Neural cell (in vitro differentiated cells): ENCODE measurements at regions not wholly inside any gene's neighbourhood (a gene's known extent, or its start where the extent isn't known, plus 50 kb on each side); places are given as distances from the start of the nearest gene placed in this dataset.

Experiments used
- H2AFZ ChIP-seq: fragments of 200-600, 300-800 bp; sonication (generic), shearing (Covaris generic); 2 replicates; pipeline ENCODE4 v1.6.0; 2014; ENCODE audit warnings: low read depth, mild to moderate bottlenecking, antibody characterized with exemption, low read length, moderate library complexity
- H3F3A ChIP-seq: fragments of 200-600 bp; shearing (Covaris generic); 2 replicates; pipeline ENCODE4 v1.6.1; 2016; ENCODE audit warnings: mild to moderate bottlenecking, moderate library complexity, mixed read lengths, antibody characterized with exemption, low read length; ENCODE audit not compliant: insufficient read depth, poor library complexity, severe bottlenecking
- H3K27ac ChIP-seq: fragments of 200-600, 300-800 bp; sonication (generic), shearing (Covaris generic); 2 replicates; pipeline ENCODE4 v1.5.1; 2014; ENCODE audit warnings: mild to moderate bottlenecking, low read length, moderate library complexity
- H3K27me3 ChIP-seq: fragments of 300-800, 200-600 bp; sonication (generic), shearing (Covaris generic); 2 replicates; pipeline ENCODE4 v1.6.0; 2014; ENCODE audit warnings: mild to moderate bottlenecking, low read depth, low read length, moderate library complexity; ENCODE audit not compliant: insufficient read depth
- H3K36me3 ChIP-seq: fragments of 300-800, 200-600 bp; sonication (generic), shearing (Covaris generic); 2 replicates; pipeline ENCODE4 v1.5.1; 2014; ENCODE audit warnings: mild to moderate bottlenecking, antibody characterized with exemption, low read length, moderate library complexity; ENCODE audit not compliant: insufficient read depth
- H3K4me2 ChIP-seq: fragments of 300-800, 200-600 bp; sonication (generic), shearing (Covaris generic); 2 replicates; pipeline ENCODE4 v1.6.0; 2014; ENCODE audit warnings: mild to moderate bottlenecking, low read length
- H3K4me3 ChIP-seq: fragments of 300-800, 200-600 bp; sonication (generic), shearing (Covaris generic); 2 replicates; pipeline ENCODE4 v1.5.1; 2014; ENCODE audit warnings: mild to moderate bottlenecking, low read length, moderate library complexity
- H3K79me2 ChIP-seq: fragments of 200-600 bp; shearing (Covaris generic); replicated peaks from 2 replicates; pipeline ENCODE4 v1.6.0; 2014; ENCODE audit warnings: mild to moderate bottlenecking, low read length, moderate library complexity; ENCODE audit not compliant: insufficient read depth
- H3K9ac ChIP-seq: fragments of 300-800, 200-600 bp; sonication (generic), shearing (Covaris generic); 2 replicates; pipeline ENCODE4 v1.6.1; 2016; ENCODE audit warnings: mild to moderate bottlenecking, low read length, mixed read lengths
- H3K9me2 ChIP-seq: fragments of 200-600 bp; shearing (Covaris generic); 2 replicates; pipeline ENCODE4 v1.6.1; 2016; ENCODE audit warnings: mild to moderate bottlenecking, low read length, mixed read lengths; ENCODE audit not compliant: insufficient read depth
- H3K9me3 ChIP-seq: fragments of 200-600, 300-800 bp; sonication (generic), shearing (Covaris generic); 2 replicates; pipeline ENCODE4 v1.6.1; 2016; ENCODE audit warnings: mild to moderate bottlenecking, mixed run types, low read length, moderate library complexity, mixed read lengths
- H4K20me1 ChIP-seq: fragments of 200-600 bp; shearing (Covaris generic); 2 replicates; pipeline ENCODE4 v1.6.1; 2016; ENCODE audit warnings: mild to moderate bottlenecking, mixed run types; ENCODE audit not compliant: insufficient read depth
- CTCF ChIP-seq: fragments of 450-650 bp; IDR thresholded peaks from 2 replicates; pipeline ENCODE4 v1.5.1; 2014; ENCODE audit warnings: antibody characterized with exemption, mild to moderate bottlenecking, moderate library complexity; ENCODE audit not compliant: poor library complexity, severe bottlenecking
- EP300 ChIP-seq: fragments of 450-650 bp; conservative IDR thresholded peaks from 2 replicates; pipeline ENCODE4 v1.6.1; 2014; ENCODE audit warnings: antibody characterized with exemption, mild to moderate bottlenecking, moderate library complexity; ENCODE audit not compliant: poor library complexity, severe bottlenecking
- EZH2 ChIP-seq: fragments of 200-600, 300-800 bp; shearing (Covaris generic), sonication (generic); IDR thresholded peaks from 2 replicates; pipeline ENCODE4 v1.6.1; 2014; ENCODE audit warnings: antibody characterized with exemption, low read length, borderline replicate concordance, mild to moderate bottlenecking; ENCODE audit not compliant: insufficient read depth, poor library complexity, severe bottlenecking
- MXI1 ChIP-seq: fragments of 450-650 bp; conservative IDR thresholded peaks from 2 replicates; pipeline ENCODE4 v1.6.1; 2014; ENCODE audit warnings: antibody characterized with exemption, mild to moderate bottlenecking; ENCODE audit not compliant: poor library complexity, severe bottlenecking
- POLR2AphosphoS5 ChIP-seq: IDR thresholded peaks from 2 replicates; pipeline ENCODE4 v1.6.1; 2012
- RAD21 ChIP-seq: fragments of 450-650 bp; conservative IDR thresholded peaks from 2 replicates; pipeline ENCODE4 v1.6.1; 2014; ENCODE audit warnings: antibody characterized with exemption, mild to moderate bottlenecking, moderate library complexity
- REST ChIP-seq: IDR thresholded peaks from 2 replicates; pipeline ENCODE4 v1.6.1; 2012; ENCODE audit warnings: borderline replicate concordance
- SMC3 ChIP-seq: fragments of 450-650 bp; conservative IDR thresholded peaks from 2 replicates; pipeline ENCODE4 v1.6.1; 2014; ENCODE audit warnings: antibody characterized with exemption, mild to moderate bottlenecking, moderate library complexity; ENCODE audit not compliant: poor library complexity
- TAF1 ChIP-seq: IDR thresholded peaks from 2 replicates; pipeline ENCODE4 v1.6.1; 2012; ENCODE audit warnings: low read depth

- H3K4me3 ChIP-seq: no peak overlapping the region
- no peak overlapping the region for H2AFZ ChIP-seq
- H3K79me2 ChIP-seq: no peaks in the 10 kb centered on the region
- H3K9me2 ChIP-seq: no peaks in the 10 kb centered on the region
- H3K36me3 ChIP-seq: no peaks in the 10 kb centered on the region
- H3F3A ChIP-seq: no peaks in the 10 kb centered on the region
- H3K27ac ChIP-seq: no peak overlapping the region
- TF ChIP-seq MXI1: no peak
- TF ChIP-seq SMC3: no peak
- no peak for TF ChIP-seq RAD21
- TF ChIP-seq TAF1: no peak
- TF ChIP-seq POLR2AphosphoS5: no peak
- no peak for TF ChIP-seq EP300
- TF ChIP-seq EZH2: no peak
- no peak for TF ChIP-seq REST
- TF ChIP-seq CTCF: no peak
- no peaks in the 10 kb centered on the region for H3K9me3 ChIP-seq
- H3K9ac ChIP-seq: no peak overlapping the region
- H4K20me1 ChIP-seq: no peaks in the 10 kb centered on the region
- no peaks in the 10 kb centered on the region for H3K27me3 ChIP-seq
- no peak overlapping the region for H3K4me2 ChIP-seq
These were observed 671.6 kb downstream of the PLCL1 start for GRCh38 chr2:198476007-198476406.

GRCh38 chr2:198471291-198471690 lies 666.9 kb downstream of the PLCL1 start:
- TF ChIP-seq SMC3 (no peak), EZH2 (no peak), TAF1 (no peak), POLR2AphosphoS5 (no peak), CTCF (no peak), RAD21 (no peak), MXI1 (no peak), EP300 (no peak), REST (no peak)
- Histone ChIP-seq H3K4me2 (no peak overlapping the region), H2AFZ (no peak overlapping the region), H3K27me3 (no peaks in the 10 kb centered on the region), H3K4me3 (no peak overlapping the region), H3F3A (no peaks in the 10 kb centered on the region), H3K9ac (no peak overlapping the region), H3K9me2 (no peaks in the 10 kb centered on the region), H3K27ac (no peak overlapping the region), H3K9me3 (no peaks in the 10 kb centered on the region), H3K36me3 (no peaks in the 10 kb centered on the region), H3K79me2 (no peaks in the 10 kb centered on the region), H4K20me1 (no peaks in the 10 kb centered on the region)
